Immature natural killer cell (primary cell): ENCODE measurements at regions not wholly inside any gene's neighbourhood (a gene's known extent, or its start where the extent isn't known, plus 50 kb on each side); places are given as distances from the start of the nearest gene placed in this dataset.

Source experiments
- DNase-seq, 3 donors: peaks; one replicate each; pipeline ENCODE4 v3.0.0; 2022; ENCODE audit warnings: mixed read lengths in 1 of 3
- H3K27ac Mint-ChIP-seq, 6 donors: one replicate each; pipeline ENCODE4 v1.8.0; 2020; ENCODE audit warnings: mixed read lengths in 6 of 6, mild to moderate bottlenecking in 5 of 6, inconsistent platforms in 4 of 6, moderate library complexity in 3 of 6
- H3K27me3 Mint-ChIP-seq, 3 donors: one replicate each; pipeline ENCODE4 v1.8.0; 2020 to 2021; ENCODE audit warnings: low read depth in 3 of 3, mild to moderate bottlenecking in 3 of 3, mixed read lengths in 3 of 3, moderate library complexity in 3 of 3, inconsistent platforms in 1 of 3
- H3K36me3 Mint-ChIP-seq, 3 donors: one replicate each; pipeline ENCODE4 v1.8.0; 2020; ENCODE audit warnings: mixed read lengths in 3 of 3, inconsistent platforms in 2 of 3, mild to moderate bottlenecking in 2 of 3
- H3K4me1 Mint-ChIP-seq, 2 donors: one replicate each; pipeline ENCODE4 v1.8.0; 2020; ENCODE audit warnings: inconsistent platforms in 2 of 2, mild to moderate bottlenecking in 2 of 2, mixed read lengths in 2 of 2, moderate library complexity in 1 of 2
- H3K4me3 Mint-ChIP-seq, 5 donors: one replicate each; pipeline ENCODE4 v1.8.0; 2020; ENCODE audit warnings: mild to moderate bottlenecking in 5 of 5, mixed read lengths in 5 of 5, inconsistent platforms in 3 of 5, moderate library complexity in 3 of 5
- H3K9me3 Mint-ChIP-seq, 6 donors: one replicate each; pipeline ENCODE4 v1.8.0; 2020; ENCODE audit warnings: mild to moderate bottlenecking in 6 of 6, mixed read lengths in 6 of 6, inconsistent platforms in 4 of 6, moderate library complexity in 3 of 6

GRCh38 chr4:125498981-125499380 is 184.2 kb downstream of the FAT4 start:
- H3K4me3 Mint-ChIP-seq = no peak overlapping the region

GRCh38 chr4:125501090-125501489 is 186.3 kb downstream of the FAT4 start:
- Mint-ChIP-seq H3K9me3 (peaks cover 0 to 1% (median 0%) of the 10 kb centered on the region in 6 donors), H3K4me1 (no peaks in the 10 kb centered on the region), H3K27ac (no peak overlapping the region), H3K36me3 (no peaks in the 10 kb centered on the region), H3K4me3 (no peak overlapping the region), H3K27me3 (peaks cover 2 to 7% (median 4%) of the 10 kb centered on the region in 3 donors)
- DNase-seq = no peak

More at GRCh38 chr4:125498981-125499380, 184.2 kb downstream of the FAT4 start:
- H3K4me1 Mint-ChIP-seq = no peaks in the 10 kb centered on the region
- H3K27ac Mint-ChIP-seq = no peak overlapping the region
- peaks cover 0 to 1% (median 0%) of the 10 kb centered on the region in 6 donors for H3K9me3 Mint-ChIP-seq
- H3K27me3 Mint-ChIP-seq = peaks cover 2 to 5% (median 4%) of the 10 kb centered on the region in 3 donors
- H3K36me3 Mint-ChIP-seq = no peaks in the 10 kb centered on the region
- no peak for DNase-seq

- H3K27me3 Mint-ChIP-seq = peaks cover 2 to 7% (median 2%) of the 10 kb centered on the region in 3 donors
- DNase-seq = no peak
- H3K27ac Mint-ChIP-seq = no peak overlapping the region
- H3K36me3 Mint-ChIP-seq = no peaks in the 10 kb centered on the region
- H3K9me3 Mint-ChIP-seq = peaks cover 0 to 1% (median 0%) of the 10 kb centered on the region in 6 donors
- H3K4me1 Mint-ChIP-seq = no peaks in the 10 kb centered on the region
- H3K4me3 Mint-ChIP-seq = no peak overlapping the region
Measured at GRCh38 chr4:125501568-125501967, 186.8 kb downstream of the FAT4 start.

GRCh38 chr4:125505621-125506020 is 190.9 kb downstream of the FAT4 start:
- Mint-ChIP-seq H3K27ac (no peak overlapping the region), H3K27me3 (peaks cover 2 to 6% (median 2%) of the 10 kb centered on the region in 3 donors), H3K4me1 (no peaks in the 10 kb centered on the region), H3K9me3 (peaks cover 0 to 3% (median 0%) of the 10 kb centered on the region in 6 donors), H3K36me3 (no peaks in the 10 kb centered on the region), H3K4me3 (no peak overlapping the region)
- DNase-seq = no peak

GRCh38 chr4:125507141-125507540 is 192.4 kb downstream of the FAT4 start:
- Mint-ChIP-seq H3K4me1 (no peaks in the 10 kb centered on the region), H3K27ac (no peak overlapping the region), H3K4me3 (no peak overlapping the region), H3K9me3 (peaks cover 0 to 3% (median 0%) of the 10 kb centered on the region in 6 donors), H3K27me3 (peaks cover 2% of the 10 kb centered on the region in 3 donors), H3K36me3 (no peaks in the 10 kb centered on the region)
- no peak for DNase-seq

- Mint-ChIP-seq H3K4me1 (no peaks in the 10 kb centered on the region), H3K4me3 (no peak overlapping the region), H3K36me3 (no peaks in the 10 kb centered on the region), H3K27me3 (no peaks in the 10 kb centered on the region), H3K9me3 (peaks cover 0 to 2% (median 0%) of the 10 kb centered on the region in 6 donors), H3K27ac (no peak overlapping the region)
- no peak for DNase-seq
Measured at GRCh38 chr4:125511715-125512114, 197.0 kb downstream of the FAT4 start.

- Mint-ChIP-seq H3K36me3 (no peaks in the 10 kb centered on the region), H3K27me3 (no peaks in the 10 kb centered on the region), H3K4me3 (no peak overlapping the region), H3K27ac (no peak overlapping the region), H3K4me1 (no peaks in the 10 kb centered on the region), H3K9me3 (peaks cover 0 to 2% (median 0%) of the 10 kb centered on the region in 6 donors)
- no peak for DNase-seq
Measured at GRCh38 chr4:125515016-125515415, 200.3 kb downstream of the FAT4 start.

- no peaks in the 10 kb centered on the region for H3K9me3 Mint-ChIP-seq
- no peaks in the 10 kb centered on the region for H3K27me3 Mint-ChIP-seq
- H3K4me3 Mint-ChIP-seq = no peak overlapping the region
- H3K27ac Mint-ChIP-seq = no peak overlapping the region
- peaks cover 1 to 7% of the 10 kb centered on the region in 2 donors for H3K4me1 Mint-ChIP-seq
- no peaks in the 10 kb centered on the region for H3K36me3 Mint-ChIP-seq
- no peak for DNase-seq
Measured at GRCh38 chr4:125517831-125518230, 203.1 kb downstream of the FAT4 start.

- Mint-ChIP-seq H3K36me3 (no peaks in the 10 kb centered on the region), H3K9me3 (no peaks in the 10 kb centered on the region), H3K4me3 (no peak overlapping the region), H3K4me1 (peaks cover 1 to 7% of the 10 kb centered on the region in 2 donors), H3K27me3 (no peaks in the 10 kb centered on the region), H3K27ac (no peak overlapping the region)
- DNase-seq = no peak
Measured at GRCh38 chr4:125518281-125518680, 203.5 kb downstream of the FAT4 start.

- Mint-ChIP-seq H3K36me3 (no peaks in the 10 kb centered on the region), H3K4me3 (no peak overlapping the region), H3K27me3 (no peaks in the 10 kb centered on the region), H3K9me3 (no peaks in the 10 kb centered on the region), H3K27ac (no peak overlapping the region), H3K4me1 (peaks cover 1 to 7% of the 10 kb centered on the region in 2 donors)
- DNase-seq = no peak
Measured at GRCh38 chr4:125519371-125520146, 204.8 kb downstream of the FAT4 start.

GRCh38 chr4:125520258-125520990 is 205.7 kb downstream of the FAT4 start:
- Mint-ChIP-seq H3K4me1 (peaks cover 1 to 7% of the 10 kb centered on the region in 2 donors), H3K9me3 (no peaks in the 10 kb centered on the region), H3K27me3 (peaks cover 0 to 2% (median 0%) of the 10 kb centered on the region in 3 donors), H3K4me3 (no peak overlapping the region), H3K27ac (no peak overlapping the region), H3K36me3 (no peaks in the 10 kb centered on the region)
- no peak for DNase-seq

- no peak for DNase-seq
- Mint-ChIP-seq H3K36me3 (no peaks in the 10 kb centered on the region), H3K4me1 (peaks cover 1 to 7% of the 10 kb centered on the region in 2 donors), H3K27me3 (peaks cover 0 to 2% (median 0%) of the 10 kb centered on the region in 3 donors), H3K27ac (no peak overlapping the region), H3K9me3 (no peaks in the 10 kb centered on the region), H3K4me3 (no peak overlapping the region)
Measured at GRCh38 chr4:125522588-125522987, 207.8 kb downstream of the FAT4 start.

- peaks cover 0 to 2% (median 0%) of the 10 kb centered on the region in 3 donors for H3K27me3 Mint-ChIP-seq
- H3K9me3 Mint-ChIP-seq = no peaks in the 10 kb centered on the region
- no peaks in the 10 kb centered on the region for H3K36me3 Mint-ChIP-seq
- H3K4me3 Mint-ChIP-seq = no peak overlapping the region
- H3K27ac Mint-ChIP-seq = no peak overlapping the region
- peaks cover 1 to 7% of the 10 kb centered on the region in 2 donors for H3K4me1 Mint-ChIP-seq
- DNase-seq = no peak
Measured at GRCh38 chr4:125522992-125523391, 208.2 kb downstream of the FAT4 start.

GRCh38 chr4:125526420-125526819 is 211.7 kb downstream of the FAT4 start:
- no peaks in the 10 kb centered on the region for H3K9me3 Mint-ChIP-seq
- peaks cover 0 to 2% (median 0%) of the 10 kb centered on the region in 3 donors for H3K27me3 Mint-ChIP-seq
- H3K4me3 Mint-ChIP-seq = no peak overlapping the region
- H3K36me3 Mint-ChIP-seq = no peaks in the 10 kb centered on the region
- no peak for DNase-seq
- H3K4me1 Mint-ChIP-seq = no peaks in the 10 kb centered on the region
- H3K27ac Mint-ChIP-seq = no peak overlapping the region
